H9 (cell line): ENCODE measurements at regions not wholly inside any gene's neighbourhood (a gene's known extent, or its start where the extent isn't known, plus 50 kb on each side); places are given as distances from the start of the nearest gene placed in this dataset.

Experiments
- DNase-seq: peaks from one replicate; pipeline ENCODE4 v3.0.0-alpha.2; 2017
- H2AFZ ChIP-seq: one replicate; pipeline ENCODE4 v1.6.1; 2013; ENCODE audit warnings: mild to moderate bottlenecking, low read length, control low read depth, moderate library complexity
- H2AK5ac ChIP-seq: 2 replicates; pipeline ENCODE4 v1.6.1; 2013; ENCODE audit warnings: low read length, control low read depth, mixed read lengths; ENCODE audit not compliant: insufficient read length
- H2BK120ac ChIP-seq: one replicate; pipeline ENCODE4 v1.6.1; 2013; ENCODE audit warnings: low read depth, mild to moderate bottlenecking, low read length, control low read depth, inconsistent platforms; ENCODE audit not compliant: poor library complexity, severe bottlenecking
- H2BK12ac ChIP-seq: 2 replicates; pipeline ENCODE4 v1.6.1; 2013; ENCODE audit warnings: low read length, control low read depth, mixed read lengths, low read depth; ENCODE audit not compliant: insufficient read length
- H2BK15ac ChIP-seq: 2 replicates; pipeline ENCODE4 v1.6.1; 2013; ENCODE audit warnings: low read depth, low read length, control low read depth
- H2BK20ac ChIP-seq: one replicate; pipeline ENCODE4 v1.6.1; 2013; ENCODE audit warnings: low read depth, mild to moderate bottlenecking, low read length, control low read depth, inconsistent platforms; ENCODE audit not compliant: poor library complexity, severe bottlenecking
- H2BK5ac ChIP-seq: 2 replicates; pipeline ENCODE4 v1.6.1; 2013; ENCODE audit warnings: low read length, control low read depth, mixed read lengths; ENCODE audit not compliant: insufficient read length
- H3K14ac ChIP-seq: 2 replicates; pipeline ENCODE4 v1.6.1; 2013; ENCODE audit warnings: low read length, control low read depth; ENCODE audit not compliant: insufficient read depth
- H3K18ac ChIP-seq: 2 replicates; pipeline ENCODE4 v1.6.1; 2013; ENCODE audit warnings: low read depth, mild to moderate bottlenecking, mixed read lengths, low read length, control low read depth; ENCODE audit not compliant: insufficient read length
- H3K23ac ChIP-seq: 2 replicates; pipeline ENCODE4 v1.6.1; 2013; ENCODE audit warnings: low read length, control low read depth, mixed read lengths, low read depth; ENCODE audit not compliant: insufficient read length
- H3K23me2 ChIP-seq: 2 replicates; pipeline ENCODE4 v1.6.1; 2013; ENCODE audit warnings: low read depth, mild to moderate bottlenecking, mixed read lengths, low read length, control low read depth; ENCODE audit not compliant: insufficient read length, poor library complexity, severe bottlenecking
- H3K27ac ChIP-seq: 2 replicates; pipeline ENCODE4 v1.5.1; 2013; ENCODE audit warnings: low read length, control low read depth, mixed read lengths, low read depth; ENCODE audit not compliant: insufficient read length
- H3K27me3 ChIP-seq: 2 replicates; pipeline ENCODE4 v1.6.1; 2013; ENCODE audit warnings: low read length, control low read depth, inconsistent platforms; ENCODE audit not compliant: insufficient read depth
- H3K4ac ChIP-seq: 2 replicates; pipeline ENCODE4 v1.6.1; 2013; ENCODE audit warnings: low read depth, mild to moderate bottlenecking, control low read depth, inconsistent platforms, low read length, moderate library complexity
- H3K4me1 ChIP-seq: 2 replicates; pipeline ENCODE4 v1.6.1; 2013; ENCODE audit warnings: low read length, control low read depth, inconsistent platforms; ENCODE audit not compliant: insufficient read depth
- H3K4me2 ChIP-seq: 2 replicates; pipeline ENCODE4 v1.6.1; 2013; ENCODE audit warnings: low read length, control low read depth, mixed read lengths; ENCODE audit not compliant: insufficient read length, insufficient read depth
- H3K56ac ChIP-seq: 2 replicates; pipeline ENCODE4 v1.6.1; 2013; ENCODE audit warnings: low read depth, mild to moderate bottlenecking, mixed read lengths, low read length, control low read depth; ENCODE audit not compliant: insufficient read length
- H3K79me1 ChIP-seq: 2 replicates; pipeline ENCODE4 v1.6.1; 2013; ENCODE audit warnings: low read depth, mild to moderate bottlenecking, moderate library complexity, low read length, control low read depth, inconsistent platforms; ENCODE audit not compliant: insufficient read depth, poor library complexity, severe bottlenecking
- H3K79me2 ChIP-seq: 2 replicates; pipeline ENCODE4 v1.6.1; 2013; ENCODE audit warnings: low read length, control low read depth, inconsistent platforms; ENCODE audit not compliant: insufficient read depth
- H3K9ac ChIP-seq: 2 replicates; pipeline ENCODE4 v1.6.1; 2013; ENCODE audit warnings: low read length, control low read depth, mixed read lengths; ENCODE audit not compliant: insufficient read length; ENCODE audit errors: extremely low read depth
- H3K9me3 ChIP-seq: one replicate; pipeline ENCODE4 v1.6.1; 2013; ENCODE audit warnings: low read depth, low read length, inconsistent platforms; ENCODE audit not compliant: control insufficient read depth
- H3T11ph ChIP-seq: one replicate; pipeline ENCODE4 v1.6.1; 2013; ENCODE audit warnings: mild to moderate bottlenecking, low read length, control low read depth, inconsistent platforms
- H4K20me1 ChIP-seq: one replicate; pipeline ENCODE4 v1.6.1; 2013; ENCODE audit not compliant: control insufficient read depth, insufficient read length, insufficient read depth
- H4K5ac ChIP-seq: 2 replicates; pipeline ENCODE4 v1.6.1; 2013; ENCODE audit warnings: low read depth, mild to moderate bottlenecking, mixed read lengths, low read length, control low read depth; ENCODE audit not compliant: insufficient read length
- H4K8ac ChIP-seq: replicated peaks from 2 replicates; pipeline ENCODE4 v1.6.1; 2013; ENCODE audit warnings: low read length, control low read depth, mixed read lengths, low read depth; ENCODE audit not compliant: insufficient read length
- H4K91ac ChIP-seq: 2 replicates; pipeline ENCODE4 v1.6.1; 2013; ENCODE audit warnings: low read depth, mild to moderate bottlenecking, moderate library complexity, mixed read lengths, low read length, control low read depth; ENCODE audit not compliant: insufficient read length
- H3K27ac Mint-ChIP-seq, 3 experiments: 2 replicates in 2 of 3; 3 replicates in 1 of 3; pipeline ENCODE4 v1.8.0; 2020 to 2021; ENCODE audit warnings: mixed read lengths in 3 of 3, mild to moderate bottlenecking in 1 of 3, moderate library complexity in 1 of 3
- H3K27me3 Mint-ChIP-seq: 2 replicates; pipeline ENCODE4 v1.8.0; 2021; ENCODE audit warnings: low read depth, mild to moderate bottlenecking, moderate library complexity, mixed read lengths
- H3K36me3 Mint-ChIP-seq, 3 experiments: 2 replicates in 2 of 3; 3 replicates in 1 of 3; pipeline ENCODE4 v1.8.0; 2020 to 2021; ENCODE audit warnings: low read depth in 3 of 3, mixed read lengths in 3 of 3; ENCODE audit not compliant: insufficient read depth in 1 of 3
- H3K4me1 Mint-ChIP-seq, 2 experiments: 2 replicates each; pipeline ENCODE4 v1.8.0; 2020; ENCODE audit warnings: mixed read lengths in 2 of 2
- H3K4me3 Mint-ChIP-seq, 2 experiments: 2 replicates in 1 of 2; 3 replicates in 1 of 2; pipeline ENCODE4 v1.8.0; 2020 to 2021; ENCODE audit warnings: mild to moderate bottlenecking in 2 of 2, mixed read lengths in 2 of 2, moderate library complexity in 1 of 2
- H3K9me3 Mint-ChIP-seq, 2 experiments: 2 replicates in 1 of 2; 3 replicates in 1 of 2; pipeline ENCODE4 v1.8.0; 2020; ENCODE audit warnings: mild to moderate bottlenecking in 2 of 2, mixed read lengths in 2 of 2, moderate library complexity in 1 of 2
- CTCF ChIP-seq: fragments of 200-600 bp; sonication (generic); conservative IDR thresholded peaks from 3 replicates; pipeline ENCODE4 v1.8.0; 2021; ENCODE audit warnings: antibody characterized with exemption, mild to moderate bottlenecking
- WGBS: extraction: QIAGEN DNeasy Blood & Tissue Kit; methylation state at CpG from one replicate; pipeline ENCODE4 v1.1.7; 2013; ENCODE audit warnings: missing lambda C conversion rate, low lambda C conversion rate, mixed read lengths; ENCODE audit not compliant: insufficient read length; ENCODE audit errors: extremely low coverage; 5-methylcytosine and 5-hydroxymethylcytosine counted together

GRCh38 chr5:159447116-159447515, 116.8 kb upstream of the IL12B start:
- no peak overlapping the region for H3K4me3 Mint-ChIP-seq
- H3K4me2 ChIP-seq: no peak overlapping the region

More at GRCh38 chr5:159447116-159447515, 116.8 kb upstream of the IL12B start:
- Histone ChIP-seq H3K18ac (no peak overlapping the region), H4K20me1 (no peaks in the 10 kb centered on the region), H3K79me2 (no peaks in the 10 kb centered on the region), H3K9me3 (no peaks in the 10 kb centered on the region), H2BK12ac (no peak overlapping the region), H3T11ph (no peak overlapping the region), H3K23ac (no peak overlapping the region), H3K9ac (no peak overlapping the region), H2BK15ac (no peak overlapping the region), H2BK5ac (no peak overlapping the region), H4K91ac (no peak overlapping the region), H3K4ac (no peak overlapping the region), H3K23me2 (no peaks in the 10 kb centered on the region), H3K4me1 (no peaks in the 10 kb centered on the region), H4K5ac (no peak overlapping the region), H4K8ac (no peak overlapping the region), H3K14ac (no peak overlapping the region), H3K27me3 (no peaks in the 10 kb centered on the region), H2BK120ac (no peak overlapping the region), H3K56ac (no peak overlapping the region), H2BK20ac (no peak overlapping the region), H2AK5ac (no peak overlapping the region), H2AFZ (no peak overlapping the region), H3K79me1 (no peaks in the 10 kb centered on the region), H3K27ac (no peak overlapping the region)
- H3K4me1 Mint-ChIP-seq: peaks cover 8 to 11% of the 10 kb centered on the region in 2 experiments
- no peak for DNase-seq
- no peaks in the 10 kb centered on the region; a peak in 1 of 7 replicates for H3K36me3 Mint-ChIP-seq
- WGBS: no CpG with 5 or more reads among the region's 1 CpG
- no peaks in the 10 kb centered on the region; a peak in 1 of 5 replicates for H3K9me3 Mint-ChIP-seq
- TF ChIP-seq CTCF: no peak
- no peak overlapping the region for H3K27ac Mint-ChIP-seq
- H3K27me3 Mint-ChIP-seq: peaks cover 3% of the 10 kb centered on the region; the same call in 1 of the 2 replicates
